K562 (cell line): ENCODE measurements at regions not wholly inside any gene's neighbourhood (a gene's known extent, or its start where the extent isn't known, plus 50 kb on each side); places are given as distances from the start of the nearest gene placed in this dataset.

Source experiments
- ATAC-seq: fragments of 200-7000 bp; cut with Tn5 transposase; 3 replicates; pipeline ENCODE4 v1.9.1; 2020; ENCODE audit warnings: moderate library complexity
- BruUV-seq: library from RNA; stranded (reverse); fragments of 400-500 nt; replicated peaks from 2 replicates; lab custom pipeline; 2021; lab: Mats Ljungman, UMichigan
- CTCF ChIA-PET: fragments of 300-600 bp; formaldehyde crosslinking; extraction: SDS; loops from one replicate; lab custom pipeline; 2021; ENCODE audit warnings: low intra/inter-chr PET ratio; lab: Yijun Ruan, JAX
- POLR2A ChIA-PET: fragments of 300-600, 350-650 bp; sonication (Branson Sonifier 250); formaldehyde crosslinking; extraction: SDS; loops from one replicate; lab custom pipeline; 2021; ENCODE audit warnings: antibody characterized with exemption, inconsistent platforms; lab: Yijun Ruan, JAX
- DNase-seq, 4 experiments: peaks; one replicate each; pipeline versions ENCODE4 v3.0.0 to v3.0.0-alpha.2; 2011 to 2018; ENCODE audit warnings: low spot score in 3 of 4, mixed read lengths in 3 of 4; ENCODE audit errors: extremely low read depth in 1 of 4
- FAIRE-seq: peaks from 2 replicates; lab custom pipeline; 2011; peaks lifted over from hg19 to GRCh38; lab: Jason Lieb, UNC
- H2AFZ ChIP-seq: 2 replicates; pipeline ENCODE4 v1.6.0; 2011; ENCODE audit warnings: low read depth, low read length, control low read depth, inconsistent platforms
- H3K27ac ChIP-seq: fragments of 200-600 bp; 3 replicates; pipeline ENCODE4 v1.8.0; 2011; ENCODE audit warnings: low read depth, mild to moderate bottlenecking, control low read depth, inconsistent platforms, low read length, moderate library complexity, mixed read lengths; ENCODE audit errors: extremely low read depth
- H3K27me3 ChIP-seq, 2 experiments: fragments of 300-600 bp in 1 of 2; 2 replicates in 1 of 2; 3 replicates in 1 of 2; pipeline versions ENCODE4 v1.6.0 to v1.8.0; 2011; ENCODE audit warnings: inconsistent platforms in 2 of 2, low read length in 2 of 2, mild to moderate bottlenecking in 1 of 2, mixed read lengths in 1 of 2, moderate library complexity in 1 of 2; ENCODE audit not compliant: control insufficient read depth in 2 of 2, insufficient read depth in 2 of 2
- H3K36me3 ChIP-seq: fragments of 300-600 bp; 3 replicates; pipeline ENCODE4 v1.8.0; 2011; ENCODE audit warnings: mild to moderate bottlenecking, low read length, inconsistent platforms; ENCODE audit not compliant: control insufficient read depth, insufficient read depth
- H3K4me1 ChIP-seq, 2 experiments: fragments of 200-600 bp in 1 of 2; replicated peaks in 1 of 2; 2 replicates in 1 of 2; 3 replicates in 1 of 2; pipeline versions ENCODE4 v1.5.1 to v1.8.0; 2011; ENCODE audit warnings: inconsistent platforms in 2 of 2, low read length in 2 of 2, mild to moderate bottlenecking in 1 of 2, mixed read lengths in 1 of 2, moderate library complexity in 1 of 2; ENCODE audit not compliant: control insufficient read depth in 2 of 2, insufficient read depth in 2 of 2
- H3K4me2 ChIP-seq: 2 replicates; pipeline ENCODE4 v1.6.1; 2011; ENCODE audit warnings: low read length, control low read depth, inconsistent platforms, mixed read lengths; ENCODE audit not compliant: insufficient read depth
- H3K4me3 ChIP-seq: fragments of 200-600 bp; sonication (generic), shearing (Covaris generic); 2 replicates; pipeline ENCODE4 v1.5.1; 2016; ENCODE audit warnings: control low read depth, inconsistent platforms
- H3K79me2 ChIP-seq: fragments of 200-600 bp; 3 replicates; pipeline ENCODE4 v1.8.0; 2011; ENCODE audit warnings: low read length, inconsistent platforms; ENCODE audit not compliant: control insufficient read depth, insufficient read depth
- H3K9ac ChIP-seq, 2 experiments: 2 replicates each; pipeline versions ENCODE4 v1.6.0 to v1.6.1; 2011; ENCODE audit warnings: low read depth in 2 of 2, low read length in 2 of 2, control low read depth in 1 of 2, inconsistent platforms in 1 of 2, mild to moderate bottlenecking in 1 of 2, mixed read lengths in 1 of 2; ENCODE audit not compliant: insufficient read depth in 1 of 2
- H3K9me1 ChIP-seq: one replicate; pipeline ENCODE4 v1.6.0; 2011; ENCODE audit warnings: inconsistent platforms, mild to moderate bottlenecking, low read length, moderate library complexity; ENCODE audit not compliant: control insufficient read depth, insufficient read depth
- H3K9me3 ChIP-seq: replicated peaks from 2 replicates; pipeline ENCODE4 v1.5.1; 2011; ENCODE audit warnings: low read depth, low read length, inconsistent platforms; ENCODE audit not compliant: control insufficient read depth, insufficient read depth
- H4K20me1 ChIP-seq: replicated peaks from 2 replicates; pipeline ENCODE4 v1.6.1; 2011; ENCODE audit warnings: low read length, inconsistent platforms, mixed read lengths; ENCODE audit not compliant: control insufficient read depth, insufficient read depth
- BDP1 ChIP-seq: IDR thresholded peaks from 3 replicates; pipeline ENCODE4 v1.6.1; 2011; ENCODE audit not compliant: insufficient read length, insufficient read depth
- DIDO1 ChIP-seq: fragments of 450-650 bp; IDR thresholded peaks from 2 replicates; pipeline ENCODE4 v1.6.1; 2016; ENCODE audit warnings: low read depth, missing biosample characterization, missing genetic modification characterization
- ESRRA ChIP-seq: fragments of 450-650 bp; IDR thresholded peaks from 2 replicates; pipeline ENCODE4 v1.6.1; 2014; ENCODE audit warnings: low read depth, mild to moderate bottlenecking, moderate library complexity, borderline replicate concordance
- HEY1 ChIP-seq: fragments of 250-450 bp; sonication (Bioruptor Pico); IDR thresholded peaks from 2 replicates; pipeline ENCODE4 v1.5.0; 2020; ENCODE audit warnings: mild to moderate bottlenecking, moderate library complexity, borderline replicate concordance
- KAT7 ChIP-seq: sonication (generic); formaldehyde crosslinking; IDR thresholded peaks from 2 replicates; pipeline ENCODE4 v1.8.0; 2022; ENCODE audit warnings: missing genetic modification reagents, mild to moderate bottlenecking, borderline replicate concordance
- NEUROD1 ChIP-seq: fragments of 150-350 bp; IDR thresholded peaks from 2 replicates; pipeline ENCODE4 v1.6.1; 2014; ENCODE audit warnings: borderline replicate concordance, low read length, low read depth; ENCODE audit not compliant: partially characterized antibody
- NFYB ChIP-seq: IDR thresholded peaks from 2 replicates; pipeline ENCODE4 v1.6.1; 2011; ENCODE audit warnings: mild to moderate bottlenecking, moderate library complexity; ENCODE audit not compliant: insufficient read length; ENCODE audit errors: extremely low read depth
- RBM25 ChIP-seq: fragments of 200-400 bp; formaldehyde crosslinking; IDR thresholded peaks from 2 replicates; pipeline ENCODE4 v1.6.1; 2018; ENCODE audit warnings: low read length, low read depth, moderate library complexity; ENCODE audit not compliant: severe bottlenecking
- WGBS: fragments of 100-300 bp; shearing (Covaris generic); methylation state at CpG from one replicate; pipeline ENCODE4 v1.1.6; 2016; ENCODE audit warnings: low coverage, mixed read lengths; ENCODE audit not compliant: insufficient coverage; ENCODE audit errors: missing lambda C conversion rate; 5-methylcytosine and 5-hydroxymethylcytosine counted together
- in situ Hi-C: fragments of 300-500 bp; cut with MboI; formaldehyde crosslinking; loops from 4 replicates; pipeline ENCODE4 v1.15.0; 2018; ENCODE audit warnings: inconsistent platforms, mixed read lengths
- intact Hi-C: fragments of 100-400 bp; cut with micrococcal nuclease; formaldehyde crosslinking; loops from 2 replicates; pipeline ENCODE4 v1.14.2; 2022
- TF ChIP-seq, protein P1 (sequence below): conservative IDR thresholded peaks from 2 replicates; pipeline ENCODE4 v1.6.1; 2011; ENCODE audit warnings: low read depth, mild to moderate bottlenecking, low read length; ENCODE audit not compliant: control insufficient read depth
- TF ChIP-seq, protein P2 (sequence below): IDR thresholded peaks from 2 replicates; pipeline ENCODE4 v1.6.1; 2012; ENCODE audit warnings: low read depth, low read length, improper control_type of control experiment, borderline replicate concordance
- TF ChIP-seq, protein P3 (sequence below): IDR thresholded peaks from 3 replicates; pipeline ENCODE4 v1.6.1; 2011; ENCODE audit warnings: borderline replicate concordance, mild to moderate bottlenecking, moderate library complexity; ENCODE audit not compliant: insufficient read length; ENCODE audit errors: extremely low read depth

DNA sequence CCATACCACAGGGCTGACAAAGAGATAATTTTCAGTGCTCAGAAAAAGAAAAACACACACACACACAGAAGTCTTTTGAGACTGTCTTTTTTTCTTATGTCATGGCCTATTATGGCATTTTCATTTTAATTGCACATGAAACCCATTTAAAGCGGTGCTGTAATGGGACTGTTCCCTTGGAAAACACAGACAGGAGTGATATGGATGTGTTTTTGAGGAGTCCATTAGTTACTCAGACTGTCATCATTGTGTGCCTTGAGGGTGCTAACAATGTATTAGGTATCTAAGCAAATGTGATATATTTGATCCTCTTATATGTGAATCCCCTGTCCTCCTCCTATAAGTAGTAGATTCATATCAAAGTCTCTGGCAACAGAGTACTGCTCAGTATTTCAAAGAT, 642.0 kb upstream of the WWC1 start:
- no peak overlapping the region for H3K4me3 ChIP-seq
- no peak overlapping the region for H2AFZ ChIP-seq
- no TSS peak for BruUV-seq
- CTCF ChIA-PET, result no interaction called here
- no peaks in the 10 kb centered on the region for H3K79me2 ChIP-seq
- no peaks in the 10 kb centered on the region for H3K9me1 ChIP-seq
- in situ Hi-C loops (no loop called here), intact Hi-C loops (no loop called here)
- ATAC-seq (no peak), DNase-seq (no peak), FAIRE-seq (no peak)
- H4K20me1 ChIP-seq, result no peaks in the 10 kb centered on the region
- no peak overlapping the region for H3K4me2 ChIP-seq
- no peaks in the 10 kb centered on the region for H3K27me3 ChIP-seq
- no peak overlapping the region for H3K27ac ChIP-seq
- 0% methylated on average over 1 of the region's 1 CpG for WGBS
- H3K4me1 ChIP-seq, result no peaks in the 10 kb centered on the region
- no peaks in the 10 kb centered on the region for H3K36me3 ChIP-seq
- TF ChIP-seq, protein P1, sequence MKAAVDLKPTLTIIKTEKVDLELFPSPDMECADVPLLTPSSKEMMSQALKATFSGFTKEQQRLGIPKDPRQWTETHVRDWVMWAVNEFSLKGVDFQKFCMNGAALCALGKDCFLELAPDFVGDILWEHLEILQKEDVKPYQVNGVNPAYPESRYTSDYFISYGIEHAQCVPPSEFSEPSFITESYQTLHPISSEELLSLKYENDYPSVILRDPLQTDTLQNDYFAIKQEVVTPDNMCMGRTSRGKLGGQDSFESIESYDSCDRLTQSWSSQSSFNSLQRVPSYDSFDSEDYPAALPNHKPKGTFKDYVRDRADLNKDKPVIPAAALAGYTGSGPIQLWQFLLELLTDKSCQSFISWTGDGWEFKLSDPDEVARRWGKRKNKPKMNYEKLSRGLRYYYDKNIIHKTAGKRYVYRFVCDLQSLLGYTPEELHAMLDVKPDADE, result no peak
- TF ChIP-seq KAT7 (CRISPR knock-in tag) (no peak), BDP1 (no peak), DIDO1 (tag) (no peak), RBM25 (no peak), NFYB (no peak), NEUROD1 (no peak), HEY1 (CRISPR knock-in tag) (no peak), ESRRA (no peak)
- TF ChIP-seq, protein P2, sequence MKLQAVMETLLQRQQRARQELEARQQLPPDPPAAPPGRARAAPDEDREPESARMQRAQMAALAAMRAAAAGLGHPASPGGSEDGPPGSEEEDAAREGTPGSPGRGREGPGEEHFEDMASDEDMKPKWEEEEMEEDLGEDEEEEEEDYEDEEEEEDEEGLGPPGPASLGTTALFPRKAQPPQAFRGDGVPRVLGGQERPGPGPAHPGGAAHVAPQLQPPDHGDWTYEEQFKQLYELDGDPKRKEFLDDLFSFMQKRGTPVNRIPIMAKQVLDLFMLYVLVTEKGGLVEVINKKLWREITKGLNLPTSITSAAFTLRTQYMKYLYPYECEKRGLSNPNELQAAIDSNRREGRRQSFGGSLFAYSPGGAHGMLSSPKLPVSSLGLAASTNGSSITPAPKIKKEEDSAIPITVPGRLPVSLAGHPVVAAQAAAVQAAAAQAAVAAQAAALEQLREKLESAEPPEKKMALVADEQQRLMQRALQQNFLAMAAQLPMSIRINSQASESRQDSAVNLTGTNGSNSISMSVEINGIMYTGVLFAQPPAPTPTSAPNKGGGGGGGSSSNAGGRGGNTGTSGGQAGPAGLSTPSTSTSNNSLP, result no peak
- TF ChIP-seq, protein P3, sequence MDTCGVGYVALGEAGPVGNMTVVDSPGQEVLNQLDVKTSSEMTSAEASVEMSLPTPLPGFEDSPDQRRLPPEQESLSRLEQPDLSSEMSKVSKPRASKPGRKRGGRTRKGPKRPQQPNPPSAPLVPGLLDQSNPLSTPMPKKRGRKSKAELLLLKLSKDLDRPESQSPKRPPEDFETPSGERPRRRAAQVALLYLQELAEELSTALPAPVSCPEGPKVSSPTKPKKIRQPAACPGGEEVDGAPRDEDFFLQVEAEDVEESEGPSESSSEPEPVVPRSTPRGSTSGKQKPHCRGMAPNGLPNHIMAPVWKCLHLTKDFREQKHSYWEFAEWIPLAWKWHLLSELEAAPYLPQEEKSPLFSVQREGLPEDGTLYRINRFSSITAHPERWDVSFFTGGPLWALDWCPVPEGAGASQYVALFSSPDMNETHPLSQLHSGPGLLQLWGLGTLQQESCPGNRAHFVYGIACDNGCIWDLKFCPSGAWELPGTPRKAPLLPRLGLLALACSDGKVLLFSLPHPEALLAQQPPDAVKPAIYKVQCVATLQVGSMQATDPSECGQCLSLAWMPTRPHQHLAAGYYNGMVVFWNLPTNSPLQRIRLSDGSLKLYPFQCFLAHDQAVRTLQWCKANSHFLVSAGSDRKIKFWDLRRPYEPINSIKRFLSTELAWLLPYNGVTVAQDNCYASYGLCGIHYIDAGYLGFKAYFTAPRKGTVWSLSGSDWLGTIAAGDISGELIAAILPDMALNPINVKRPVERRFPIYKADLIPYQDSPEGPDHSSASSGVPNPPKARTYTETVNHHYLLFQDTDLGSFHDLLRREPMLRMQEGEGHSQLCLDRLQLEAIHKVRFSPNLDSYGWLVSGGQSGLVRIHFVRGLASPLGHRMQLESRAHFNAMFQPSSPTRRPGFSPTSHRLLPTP, result no peak
- H3K9ac ChIP-seq, result no peak overlapping the region
- POLR2A ChIA-PET, result no interaction called here
- no peaks in the 10 kb centered on the region for H3K9me3 ChIP-seq
